Stimulated activated CD4-positive, alpha-beta T cell treated with anti-CD3 and anti-CD28 coated beads, Interleukin-4, amount 100 ng/mL, for 4 hours (primary cell): ENCODE measurements at regions not wholly inside any gene's neighbourhood (a gene's known extent, or its start where the extent isn't known, plus 50 kb on each side); places are given as distances from the start of the nearest gene placed in this dataset.
"Not testable (repeated sequence)": the region's sequence is repeated elsewhere in the genome, so short reads cannot be mapped to it uniquely, and the experiment has no call there.

Source experiments
- DNase-seq, 2 experiments: peaks; one replicate each; pipeline ENCODE4 v3.0.0-alpha.2; 2020

GRCh38 chr6:21745543-21746337, 152.2 kb downstream of the SOX4 start:
- no peak for DNase-seq

- DNase-seq = no peak
Measured at GRCh38 chr6:21747441-21747840, 153.9 kb downstream of the SOX4 start.

GRCh38 chr6:21748343-21749056, 154.9 kb downstream of the SOX4 start:
- DNase-seq = no peak

GRCh38 chr6:21749754-21750153, 156.2 kb downstream of the SOX4 start:
- no peak for DNase-seq

GRCh38 chr6:21750575-21750974, 157.0 kb downstream of the SOX4 start:
- no peak for DNase-seq

GRCh38 chr6:21751608-21752007, 158.1 kb downstream of the SOX4 start:
- DNase-seq = no peak

- DNase-seq = no peak
Measured at GRCh38 chr6:21752054-21752811, 158.7 kb downstream of the SOX4 start.

GRCh38 chr6:21753241-21754108, 159.9 kb downstream of the SOX4 start:
- DNase-seq = no peak

GRCh38 chr6:21754891-21755290, 161.3 kb downstream of the SOX4 start:
- no peak for DNase-seq

GRCh38 chr6:21756487-21756886, 162.9 kb downstream of the SOX4 start:
- DNase-seq = no peak

GRCh38 chr6:21757392-21757791, 163.8 kb downstream of the SOX4 start:
- DNase-seq = not testable (repeated sequence)

GRCh38 chr6:21759721-21760120, 166.2 kb downstream of the SOX4 start:
- no peak for DNase-seq

GRCh38 chr6:21761053-21761730, 167.6 kb downstream of the SOX4 start:
- not testable (repeated sequence) for DNase-seq

- no peak for DNase-seq
Measured at GRCh38 chr6:21764989-21765388, 171.4 kb downstream of the SOX4 start.

GRCh38 chr6:21767891-21768648, 174.5 kb downstream of the SOX4 start:
- DNase-seq = no peak

- no peak for DNase-seq
Measured at GRCh38 chr6:21769405-21769861, 175.9 kb downstream of the SOX4 start.

GRCh38 chr6:21769968-21770367, 176.4 kb downstream of the SOX4 start:
- DNase-seq = no peak

- DNase-seq = no peak
Measured at GRCh38 chr6:21771626-21772320, 178.2 kb downstream of the SOX4 start.

GRCh38 chr6:21772477-21772876, 178.9 kb downstream of the SOX4 start:
- no peak for DNase-seq

- DNase-seq = no peak
Measured at GRCh38 chr6:21772884-21773575, 179.5 kb downstream of the SOX4 start.
